Non-pigmented ciliary epithelial cell (primary cell): ENCODE measurements at regions not wholly inside any gene's neighbourhood (a gene's known extent, or its start where the extent isn't known, plus 50 kb on each side); places are given as distances from the start of the nearest gene placed in this dataset.
"Not testable (repeated sequence)": the region's sequence is repeated elsewhere in the genome, so short reads cannot be mapped to it uniquely, and the experiment has no call there.

Source experiments
- DNase-seq: peaks from one replicate; pipeline ENCODE4 v3.0.0-alpha.2; 2010; ENCODE audit warnings: low read depth

DNA sequence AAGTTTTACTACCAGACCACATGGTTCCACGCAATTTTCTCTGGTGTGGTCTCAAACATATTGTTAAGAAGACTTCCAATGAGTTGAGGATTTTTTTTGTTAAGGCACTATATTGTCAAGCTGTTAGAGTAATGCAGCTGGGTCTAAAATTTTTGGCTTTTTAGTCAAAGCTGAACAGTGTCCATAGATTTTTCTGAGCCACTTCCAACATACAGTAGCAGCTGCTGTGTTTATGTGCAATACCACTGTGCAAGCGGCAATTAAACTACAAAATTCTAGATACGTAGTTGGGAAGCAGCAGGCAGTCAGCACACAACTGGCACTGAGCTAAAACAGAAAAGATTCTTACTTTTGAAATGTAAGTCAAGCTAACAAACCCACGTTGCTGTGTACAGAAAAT, 1551.1 kb upstream of the AGA start:
- DNase-seq = no peak

DNA sequence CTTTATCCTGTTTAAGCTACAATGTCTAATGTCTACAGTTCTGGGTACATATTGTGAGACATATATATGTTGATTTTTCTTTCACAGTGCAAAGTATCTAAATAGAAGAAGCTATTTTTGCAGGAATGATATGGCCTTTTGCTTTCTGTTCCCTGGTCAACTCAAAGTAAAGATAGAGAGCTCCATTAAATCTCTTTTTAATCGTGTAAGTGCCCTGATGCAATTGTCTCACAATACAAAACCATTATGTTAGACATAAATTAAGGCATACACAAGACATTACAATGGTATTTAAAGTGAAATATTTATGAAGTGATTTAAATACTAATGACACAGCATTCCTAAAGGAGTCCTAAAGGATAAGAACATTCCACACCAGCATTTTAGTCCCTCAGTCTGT, 1559.7 kb upstream of the AGA start:
- DNase-seq = no peak

DNA sequence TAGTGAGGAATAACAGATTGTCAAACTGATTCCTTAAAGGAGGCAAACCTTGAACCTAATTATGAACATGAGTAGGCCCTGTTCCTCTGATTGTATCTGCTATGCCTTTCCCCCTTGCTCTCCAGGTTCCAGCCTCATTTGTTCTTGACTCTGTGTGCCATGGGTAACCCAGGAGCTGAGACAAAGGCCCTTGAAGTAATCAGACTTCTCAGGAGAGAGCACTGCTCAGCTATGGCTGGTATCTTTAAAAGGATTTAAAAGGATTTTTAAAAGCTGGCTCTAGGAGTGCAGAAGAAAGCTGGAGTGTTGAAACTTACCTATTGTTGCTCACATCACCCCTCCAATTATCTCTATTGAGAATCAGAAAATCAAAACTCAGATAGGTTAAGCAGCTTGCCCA, 1565.5 kb upstream of the AGA start:
- no peak for DNase-seq

DNA sequence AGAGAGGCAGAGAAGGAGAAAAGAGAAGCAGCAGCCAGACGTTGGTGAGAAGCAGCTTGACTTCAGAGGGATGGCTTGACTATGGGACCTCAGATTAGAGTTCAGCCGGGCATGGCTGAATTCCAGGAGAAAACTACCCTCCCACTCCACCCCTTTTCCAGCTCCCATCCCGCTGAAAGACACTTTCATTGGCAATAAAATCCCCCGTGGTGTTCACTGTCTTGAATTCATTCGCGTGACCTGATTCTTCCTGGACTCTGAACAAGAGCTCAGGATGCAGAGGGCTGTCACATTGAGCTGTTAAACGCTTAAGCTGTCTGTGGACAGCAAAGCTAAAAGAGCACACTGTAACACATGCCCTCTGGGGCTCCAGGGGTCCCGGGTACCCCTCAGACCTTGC, 1575.3 kb upstream of the AGA start:
- DNase-seq = no peak

DNA sequence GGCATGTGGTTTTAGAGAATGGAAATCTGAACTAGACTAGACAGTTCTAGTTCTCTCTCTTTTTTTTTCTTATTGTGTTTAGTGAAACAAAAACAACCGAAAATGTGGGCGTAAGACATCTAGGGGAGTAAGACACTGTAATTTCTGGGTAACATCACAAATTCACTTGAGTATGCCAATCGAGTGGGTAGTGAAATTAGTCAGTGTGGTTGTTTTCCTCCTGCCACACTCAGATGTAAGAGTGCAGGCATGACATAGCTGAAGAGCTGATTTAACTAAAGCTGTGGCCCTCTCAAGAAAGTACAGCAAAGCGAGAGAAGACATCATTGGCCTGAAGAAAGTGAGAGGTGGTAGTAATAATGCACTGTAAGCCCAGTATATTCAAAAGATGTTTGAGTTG, 1585.3 kb upstream of the AGA start:
- no peak for DNase-seq

DNA sequence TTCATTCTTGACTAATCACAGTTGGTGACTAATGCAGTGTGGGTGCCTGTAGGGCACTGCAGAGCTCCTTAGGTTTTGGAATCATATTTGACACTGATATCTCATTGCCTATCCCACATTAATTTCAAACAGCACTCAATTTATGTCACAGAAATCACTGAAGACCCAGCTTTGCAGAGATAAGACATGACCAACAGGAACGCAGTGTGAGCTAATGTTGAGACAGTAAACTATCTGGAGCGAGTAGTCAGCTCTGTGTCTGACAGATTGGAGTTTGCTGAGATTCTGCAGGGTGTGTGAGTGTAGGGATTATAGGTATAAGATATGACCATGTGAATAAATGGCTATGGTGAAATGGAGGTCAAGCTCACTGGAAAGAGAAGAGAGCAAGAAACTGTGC, 1586.1 kb upstream of the AGA start:
- DNase-seq = no peak

DNA sequence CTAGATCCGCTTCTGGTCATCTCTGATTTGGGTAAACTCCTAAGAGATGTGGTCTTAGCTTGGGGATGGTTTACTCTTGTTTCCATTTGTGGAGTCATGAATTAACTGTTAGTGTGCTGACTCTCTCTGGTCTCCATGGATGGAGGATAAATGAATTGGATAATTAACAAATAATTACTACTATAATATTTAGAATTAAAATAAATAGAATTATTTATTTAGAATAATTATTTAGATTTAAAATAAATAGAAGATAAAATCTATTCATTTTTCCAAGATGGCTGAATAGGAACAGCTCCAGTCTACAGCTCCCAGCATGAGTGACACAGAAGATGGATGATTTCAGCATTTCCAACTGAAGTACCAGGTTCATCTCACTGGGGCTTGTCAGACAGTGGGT, 1587.4 kb upstream of the AGA start:
- DNase-seq = no peak

DNA sequence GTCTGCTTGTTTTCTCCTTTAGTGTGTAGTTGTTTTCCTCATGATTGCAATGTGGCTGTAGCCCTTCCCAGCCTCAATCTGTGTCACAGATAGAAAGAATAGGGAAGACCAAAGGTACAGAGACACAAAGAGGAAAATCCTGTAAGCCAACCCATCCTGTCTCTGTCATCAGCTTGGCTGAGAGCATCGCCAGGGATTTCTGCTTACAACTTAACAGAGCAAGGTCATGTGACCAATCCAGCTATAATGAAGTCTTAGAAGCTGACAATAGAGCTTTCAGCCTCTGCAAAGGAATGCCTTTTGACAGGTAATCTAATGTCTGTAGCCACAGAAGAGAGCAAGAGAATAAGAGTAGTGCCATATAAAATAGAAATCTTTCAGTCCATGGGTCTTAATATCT, 1598.0 kb upstream of the AGA start:
- DNase-seq = no peak

DNA sequence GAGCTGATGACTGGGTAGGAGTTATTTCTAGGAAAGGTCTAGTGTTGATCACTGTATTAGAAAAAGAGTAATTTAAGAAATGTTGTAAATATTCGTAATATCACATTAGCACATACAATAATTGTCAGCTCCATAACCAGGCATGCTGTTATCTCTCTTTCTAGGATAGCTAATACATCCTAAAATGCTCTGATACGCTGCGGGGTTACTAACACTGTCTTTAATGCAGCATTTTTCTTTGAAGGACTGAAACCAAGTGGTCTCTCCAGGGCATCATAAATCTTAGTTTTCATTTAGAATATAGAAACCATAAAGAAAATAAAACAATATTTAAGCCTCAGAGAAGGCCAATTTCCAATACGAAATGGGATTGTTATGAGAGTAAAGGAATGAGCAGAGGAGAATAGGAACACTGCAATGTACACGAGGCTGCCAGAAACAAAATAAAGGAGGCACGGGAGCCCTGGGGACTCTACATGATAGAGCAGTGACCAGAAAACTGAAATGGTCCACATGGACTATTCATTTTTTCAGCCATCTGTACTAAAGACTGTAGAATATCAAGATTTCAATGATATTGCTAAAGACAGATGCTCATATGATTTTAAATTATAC, 1606.7 kb upstream of the AGA start:
- no peak for DNase-seq

DNA sequence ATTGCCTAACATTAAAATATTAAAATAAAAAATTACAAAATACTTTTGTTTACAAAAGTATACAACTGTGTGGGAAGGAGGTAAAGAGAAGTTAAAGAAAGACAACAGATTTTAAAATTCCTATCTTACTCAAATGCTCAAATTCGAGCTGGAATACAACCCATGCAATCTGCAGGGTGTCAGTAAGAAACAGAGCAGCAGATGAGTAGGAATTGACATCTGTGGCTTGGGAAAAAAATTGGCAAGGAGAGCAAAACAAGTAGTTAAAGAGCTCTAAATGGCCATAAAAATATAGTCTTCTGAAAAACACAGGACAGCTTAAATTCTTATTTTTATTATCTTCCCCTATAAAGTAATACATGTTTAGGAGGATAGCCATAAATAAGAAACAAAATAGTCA, 1609.0 kb upstream of the AGA start:
- no peak for DNase-seq

DNA sequence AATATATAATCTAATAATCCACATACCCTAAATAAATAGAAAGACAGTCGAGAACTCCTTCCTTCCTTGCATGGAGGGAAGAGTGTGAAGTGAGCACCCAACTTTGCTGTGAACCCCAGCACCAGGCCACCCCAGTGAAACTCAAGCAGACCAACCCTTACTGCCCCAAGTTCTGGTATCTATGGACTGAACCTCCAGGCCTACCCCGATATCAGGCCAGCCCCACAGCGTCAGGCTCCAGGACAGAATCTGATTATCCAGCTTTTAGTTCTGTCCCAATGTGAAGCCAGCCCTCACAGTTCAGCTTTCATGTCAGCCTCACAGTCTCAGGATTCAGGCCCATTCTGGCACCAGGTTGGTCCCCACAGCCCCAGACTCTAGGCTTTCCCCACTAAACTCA, 1617.2 kb upstream of the AGA start:
- no peak for DNase-seq

DNA sequence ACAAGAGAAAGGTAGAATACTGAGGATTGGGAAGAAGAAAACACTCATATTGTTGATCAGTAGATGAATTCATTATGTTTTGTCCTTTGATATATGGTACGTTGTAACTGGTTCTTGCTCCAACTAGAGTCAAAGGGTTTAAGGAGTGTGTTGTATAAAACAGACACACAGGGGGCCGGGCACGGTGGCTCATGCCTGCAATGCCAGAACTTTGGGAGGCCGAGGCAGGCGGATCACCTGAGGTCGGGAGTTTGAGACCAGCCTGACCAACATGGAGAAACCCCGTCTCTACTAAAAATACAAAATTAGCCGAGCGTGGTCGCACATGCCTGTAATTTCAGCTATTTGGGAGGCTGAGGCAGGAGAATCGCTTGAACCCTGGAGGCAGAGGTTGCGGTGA, 1624.0 kb upstream of the AGA start:
- DNase-seq = not testable (repeated sequence)

DNA sequence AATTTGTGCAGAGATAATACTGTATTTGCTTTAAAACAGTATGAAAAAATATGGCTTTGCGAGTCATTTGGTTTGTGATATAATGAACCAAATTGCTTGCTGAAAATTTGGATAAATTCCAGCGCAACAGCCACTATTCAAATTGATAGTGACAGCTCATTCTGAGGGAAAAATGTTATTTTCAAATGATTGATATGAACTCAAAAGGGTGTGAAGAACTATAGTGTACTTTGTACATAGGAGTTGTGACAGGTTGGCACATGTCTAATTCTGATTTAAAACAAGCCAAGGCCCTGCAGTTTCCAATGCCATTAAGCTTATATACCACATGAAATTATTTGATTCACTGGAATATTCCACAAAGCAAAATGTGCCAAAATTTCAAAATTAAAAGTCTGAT, 1628.9 kb upstream of the AGA start:
- no peak for DNase-seq

DNA sequence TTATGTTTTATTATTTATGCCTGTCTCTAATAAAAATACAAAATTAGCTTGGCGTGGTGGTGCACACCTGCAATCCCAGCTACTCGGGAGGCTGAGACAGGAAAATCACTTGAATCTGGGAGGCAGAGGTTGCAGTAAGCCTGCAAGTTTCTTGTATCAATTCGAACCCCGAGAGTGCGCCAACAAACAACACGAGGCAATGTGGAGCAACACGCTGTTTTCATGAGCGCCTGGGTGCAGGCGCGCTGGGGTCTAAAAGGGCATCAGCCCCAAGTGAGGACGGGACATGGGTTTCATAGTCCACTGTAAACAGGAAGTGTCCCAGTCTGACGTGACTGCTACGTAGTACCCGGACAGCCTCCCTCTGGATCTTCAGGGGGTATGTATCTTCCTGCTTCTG, 1634.6 kb upstream of the AGA start:
- no peak for DNase-seq

DNA sequence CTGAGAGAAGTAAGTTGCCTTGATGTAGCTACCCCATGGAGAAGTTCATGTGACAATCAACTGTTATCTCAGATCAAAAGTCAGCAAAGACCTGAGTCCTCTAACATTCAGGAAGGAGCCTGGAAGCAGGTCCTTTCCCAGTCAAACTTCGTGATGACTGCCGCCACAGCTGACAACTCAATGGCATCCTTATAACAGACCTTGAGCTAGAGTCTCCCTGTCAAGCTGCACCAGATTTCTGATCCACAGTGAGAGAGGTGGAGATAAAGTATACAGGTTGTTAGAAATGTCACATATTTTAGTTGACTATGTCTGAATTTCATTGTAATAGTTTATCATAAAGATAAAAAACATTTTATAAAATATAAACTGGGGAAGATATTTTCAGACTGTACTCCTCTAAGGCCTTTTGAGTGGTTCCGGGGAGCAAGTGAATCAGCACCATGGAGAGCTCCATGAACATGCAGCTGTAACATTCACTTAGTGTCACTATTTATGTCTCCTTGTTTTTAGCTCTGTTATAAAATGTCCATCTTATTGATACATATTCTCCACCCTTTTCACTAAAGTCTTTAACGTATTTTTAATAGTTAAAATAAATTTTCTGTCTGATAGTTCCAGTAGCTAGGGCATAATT, 1653.5 kb upstream of the AGA start:
- DNase-seq = no peak

DNA sequence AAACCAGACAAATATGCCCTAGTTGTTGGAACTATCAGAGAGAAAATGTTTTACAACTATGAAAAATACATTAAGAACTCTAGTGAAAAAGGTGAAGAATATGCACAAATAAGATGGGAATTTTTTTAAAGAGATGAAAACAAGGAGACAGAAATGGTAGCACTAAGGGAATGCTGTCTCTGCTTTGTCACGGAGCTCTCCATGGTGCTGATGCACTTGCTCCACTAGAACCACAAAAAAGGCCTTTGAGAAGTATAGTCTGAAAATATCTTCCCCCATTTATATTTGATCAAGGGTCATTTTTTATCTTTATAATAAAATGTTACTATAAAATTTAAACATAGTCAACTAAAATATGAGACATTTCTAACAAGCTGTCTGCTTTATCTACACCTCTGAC, 1655.5 kb upstream of the AGA start:
- no peak for DNase-seq

DNA sequence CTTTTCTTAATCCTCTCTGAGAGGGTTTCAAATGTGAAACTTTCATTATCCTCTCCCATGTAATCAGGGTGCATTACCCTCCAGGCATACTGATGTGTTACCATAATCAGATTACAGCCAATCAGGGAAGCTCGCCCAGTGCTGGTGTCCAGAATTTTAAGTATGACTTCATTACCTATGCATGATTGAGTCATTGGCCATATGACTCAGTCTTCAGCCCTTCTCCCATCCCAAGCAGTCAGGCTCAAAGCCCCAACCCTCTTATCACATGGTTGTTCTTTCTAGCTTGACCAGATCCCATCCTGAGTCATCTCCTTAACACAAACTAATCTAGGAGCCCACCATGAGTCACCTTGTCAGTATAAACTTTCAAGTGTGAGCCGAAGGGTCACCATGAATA, 1668.1 kb upstream of the AGA start:
- peak; percentile 96 for DNase-seq

DNA sequence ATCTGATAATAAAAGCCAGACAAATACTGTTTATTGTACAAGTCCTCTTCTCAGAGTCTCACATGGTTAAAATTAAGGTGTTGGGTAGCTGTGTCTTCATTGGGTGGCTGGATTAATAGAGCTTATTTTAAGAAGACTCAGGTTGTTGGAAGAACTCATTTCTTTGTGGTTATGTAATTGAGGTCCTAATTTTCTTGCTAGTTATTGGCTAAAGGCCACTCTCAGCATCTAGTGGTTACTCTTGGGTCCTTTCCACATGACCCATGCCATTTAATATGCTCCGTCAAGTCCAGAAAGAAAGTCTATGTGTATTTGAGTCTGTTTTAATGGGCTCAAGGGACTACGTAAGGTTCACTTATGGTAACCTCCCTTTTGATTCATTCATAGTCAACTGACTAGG, 1668.6 kb upstream of the AGA start:
- peak; percentile 6 for DNase-seq

DNA sequence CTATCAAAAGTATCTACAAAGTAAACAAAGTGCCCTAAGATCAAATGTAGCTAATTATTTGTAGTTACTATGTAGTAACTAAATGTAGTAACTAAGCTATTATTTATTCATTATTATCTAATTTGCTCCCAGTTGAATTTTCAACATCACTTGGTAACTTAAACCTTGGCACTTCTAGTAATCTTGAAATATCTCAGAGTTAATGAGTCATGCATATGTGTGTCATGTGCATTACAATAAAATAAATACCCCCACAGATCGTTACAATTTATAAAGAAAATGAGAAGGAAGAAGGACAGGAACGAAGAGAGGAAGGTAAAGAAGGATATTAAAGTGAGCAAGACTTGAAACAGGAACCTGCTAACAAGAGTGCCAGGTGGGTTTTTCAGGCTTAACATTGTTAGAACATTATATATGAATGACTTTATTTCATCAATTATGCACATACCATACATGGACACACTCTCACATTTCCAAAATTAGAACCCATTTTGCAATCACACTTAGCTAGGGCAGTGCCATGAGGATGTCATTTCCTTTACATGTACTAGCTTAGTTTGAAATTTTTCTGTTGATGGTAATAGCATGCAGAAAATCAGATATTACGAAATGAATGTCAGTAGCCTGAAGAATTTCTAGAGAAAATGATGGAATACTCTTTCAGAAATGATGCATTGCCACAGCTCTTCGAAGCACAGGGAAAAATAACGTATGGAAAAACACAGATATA, 1670.4 kb upstream of the AGA start:
- no peak for DNase-seq

DNA sequence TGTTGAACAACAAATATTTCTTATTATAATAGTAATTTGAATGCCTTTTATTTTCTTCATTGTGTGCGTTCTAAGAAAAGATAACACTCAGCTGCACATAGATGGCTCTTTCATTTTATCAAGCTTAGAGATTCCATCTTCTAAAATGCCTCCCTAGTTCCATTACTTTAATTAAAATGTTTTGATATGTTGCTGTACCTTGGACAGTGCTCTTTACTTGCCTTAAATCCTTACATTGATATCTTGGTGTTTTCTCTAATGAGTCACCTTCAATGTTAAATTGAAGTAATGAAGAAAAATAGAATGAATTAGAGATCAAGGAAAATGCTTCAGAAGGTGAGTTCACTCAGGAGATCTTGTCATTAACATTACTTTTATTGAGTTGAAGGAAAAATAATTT, 1672.4 kb upstream of the AGA start:
- DNase-seq = no peak

DNA sequence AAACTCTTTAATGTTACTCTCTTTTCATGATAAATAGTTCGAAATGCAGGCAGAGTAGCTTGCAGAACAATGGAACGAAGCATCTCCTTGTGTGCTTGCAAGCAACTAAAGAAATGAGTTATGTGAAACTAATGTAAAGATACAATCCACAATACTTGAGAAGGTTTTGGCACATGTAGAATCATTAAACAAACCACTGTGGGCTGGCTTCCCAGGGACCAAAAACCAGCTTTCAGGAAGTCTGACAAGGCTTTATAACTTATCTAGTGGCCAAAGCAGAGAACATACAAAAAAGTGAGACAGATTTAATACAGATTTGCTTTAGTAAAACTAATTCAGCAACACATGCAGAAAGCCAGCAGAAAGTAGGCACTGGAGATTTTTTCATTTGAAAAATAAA, 1673.8 kb upstream of the AGA start:
- DNase-seq = no peak

DNA sequence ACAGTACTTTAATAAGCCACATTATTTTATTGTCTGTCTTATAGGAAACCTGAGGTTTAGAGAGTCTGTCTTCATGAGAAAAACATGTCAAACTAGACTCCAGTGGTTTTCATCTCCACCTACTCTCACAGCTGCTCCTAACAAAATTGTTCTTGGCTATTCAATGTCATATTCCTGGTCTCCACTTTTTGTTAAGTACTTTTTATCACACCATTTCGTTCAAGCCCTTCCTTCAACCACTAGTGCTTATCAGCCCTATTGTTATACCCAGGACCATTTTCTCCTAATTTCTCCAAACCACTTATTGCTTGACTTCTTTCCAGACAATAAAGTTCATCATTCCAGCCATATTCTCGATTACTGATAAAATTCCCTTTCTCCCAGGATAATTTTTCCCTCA, 1674.3 kb upstream of the AGA start:
- no peak for DNase-seq

DNA sequence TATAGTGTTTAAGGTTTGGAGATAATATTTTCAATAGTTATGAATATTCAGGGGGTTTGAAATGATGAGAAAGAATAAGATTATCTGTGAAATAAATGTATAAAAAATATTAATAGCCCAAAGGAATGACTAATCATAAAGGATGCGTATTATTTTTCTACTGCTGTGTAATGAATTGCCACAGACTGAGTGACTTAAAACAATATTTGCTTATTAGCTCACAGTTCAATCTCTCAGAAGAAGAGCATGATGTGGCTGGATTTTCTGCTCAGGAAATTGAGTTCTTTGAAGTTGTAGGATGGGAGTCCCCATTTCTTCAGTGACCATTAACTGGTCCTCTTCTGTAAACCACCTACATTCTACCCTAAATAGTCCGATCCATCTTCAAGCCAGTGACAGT, 1680.8 kb upstream of the AGA start:
- no peak for DNase-seq

DNA sequence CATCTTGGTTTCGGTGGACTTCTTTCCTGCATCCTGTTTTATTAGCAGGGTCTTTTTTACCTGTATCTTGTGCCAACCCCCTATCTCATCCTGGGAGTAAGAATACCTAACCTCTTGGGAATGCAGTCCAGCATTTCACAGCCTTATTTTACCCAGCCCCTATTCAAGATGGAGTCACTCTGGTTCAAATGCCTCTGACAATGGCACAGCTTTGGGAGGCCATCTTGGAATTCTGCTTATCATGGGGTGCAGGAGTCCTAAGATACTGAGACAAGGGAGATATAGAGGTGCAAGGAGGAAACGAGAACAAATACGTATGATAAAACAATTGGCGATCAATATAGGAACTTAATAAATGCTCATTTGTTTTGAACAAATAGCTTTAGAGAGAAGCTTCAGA, 1682.2 kb upstream of the AGA start:
- no peak for DNase-seq
